Inflammatory macrophage treated with lipopolysaccharide for 1 hour (primary cell): ENCODE measurements at regions not wholly inside any gene's neighbourhood (a gene's known extent, or its start where the extent isn't known, plus 50 kb on each side); places are given as distances from the start of the nearest gene placed in this dataset.

Experiments used
- DNase-seq, 2 donors: peaks; one replicate each; pipeline ENCODE4 v3.0.0-alpha.2; 2020 to 2022

DNA sequence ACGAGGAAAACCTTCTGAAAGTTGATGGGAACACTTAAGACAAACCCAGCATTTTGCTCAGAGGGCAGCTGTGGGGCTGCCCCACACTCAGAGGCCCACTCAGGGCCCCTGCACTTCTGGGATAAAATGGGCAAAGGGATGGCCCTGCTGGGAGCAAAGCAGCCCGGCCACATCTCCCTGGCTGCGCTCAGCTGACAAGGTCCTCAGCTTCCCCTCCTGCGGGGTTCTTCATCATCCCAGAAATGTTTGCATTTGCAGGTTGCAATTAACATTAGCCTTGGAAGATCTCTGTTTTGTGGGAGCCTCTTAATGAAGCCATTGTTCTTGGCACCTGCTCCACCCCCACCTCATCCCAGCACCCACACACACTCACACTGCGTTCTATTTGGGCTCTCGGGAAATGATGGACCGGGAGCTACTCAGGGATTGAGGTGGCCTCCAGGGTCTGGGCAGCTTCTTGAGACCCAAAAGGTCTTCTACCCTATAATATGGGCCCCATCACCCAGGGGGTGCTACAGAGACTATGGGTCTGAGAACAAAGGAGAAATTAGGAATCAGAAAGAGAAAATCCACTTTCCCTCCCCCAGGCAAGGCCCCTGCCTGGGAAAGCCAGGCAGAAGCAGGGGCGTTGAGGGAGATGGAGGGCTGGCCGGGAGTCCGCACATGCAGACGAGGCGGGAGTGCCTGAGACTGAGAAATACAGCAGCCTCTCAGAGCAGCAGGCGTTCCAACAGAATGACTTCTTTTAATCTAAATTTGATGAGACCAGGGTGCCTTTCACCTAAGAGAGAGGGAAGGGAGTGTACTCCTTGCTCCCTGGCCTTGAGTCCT lies 53.7 kb upstream of the RPL38 start:
- DNase-seq: no peak

DNA sequence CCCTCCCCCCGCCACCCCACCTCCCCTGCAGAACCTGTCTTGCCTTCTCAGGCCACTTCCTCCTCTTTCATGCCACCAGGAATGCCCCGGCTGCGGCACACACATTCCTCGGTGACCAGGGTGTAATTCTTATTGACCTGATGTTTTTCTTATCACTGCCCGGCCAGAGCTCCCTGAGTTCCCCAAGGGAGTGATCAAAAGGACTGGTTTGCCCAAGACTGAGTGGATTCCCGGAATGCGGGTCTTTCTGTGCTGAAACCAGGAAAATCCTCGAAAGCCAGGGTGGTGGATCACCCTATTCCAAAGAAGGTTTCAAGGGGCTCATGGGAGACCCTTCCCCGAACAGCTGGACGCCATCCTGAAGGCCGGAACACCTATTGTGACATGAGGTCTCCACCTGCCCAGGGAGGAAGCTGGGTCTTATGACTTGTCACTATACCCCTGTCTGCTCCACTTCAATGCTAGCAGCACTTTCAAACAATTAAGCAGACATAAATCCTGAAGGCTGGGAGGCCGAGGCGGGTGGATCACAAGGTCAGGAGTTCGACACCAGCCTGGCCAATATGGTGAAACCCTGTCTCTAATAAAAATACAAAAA lies 53.0 kb upstream of the RPL38 start:
- no peak for DNase-seq

DNA sequence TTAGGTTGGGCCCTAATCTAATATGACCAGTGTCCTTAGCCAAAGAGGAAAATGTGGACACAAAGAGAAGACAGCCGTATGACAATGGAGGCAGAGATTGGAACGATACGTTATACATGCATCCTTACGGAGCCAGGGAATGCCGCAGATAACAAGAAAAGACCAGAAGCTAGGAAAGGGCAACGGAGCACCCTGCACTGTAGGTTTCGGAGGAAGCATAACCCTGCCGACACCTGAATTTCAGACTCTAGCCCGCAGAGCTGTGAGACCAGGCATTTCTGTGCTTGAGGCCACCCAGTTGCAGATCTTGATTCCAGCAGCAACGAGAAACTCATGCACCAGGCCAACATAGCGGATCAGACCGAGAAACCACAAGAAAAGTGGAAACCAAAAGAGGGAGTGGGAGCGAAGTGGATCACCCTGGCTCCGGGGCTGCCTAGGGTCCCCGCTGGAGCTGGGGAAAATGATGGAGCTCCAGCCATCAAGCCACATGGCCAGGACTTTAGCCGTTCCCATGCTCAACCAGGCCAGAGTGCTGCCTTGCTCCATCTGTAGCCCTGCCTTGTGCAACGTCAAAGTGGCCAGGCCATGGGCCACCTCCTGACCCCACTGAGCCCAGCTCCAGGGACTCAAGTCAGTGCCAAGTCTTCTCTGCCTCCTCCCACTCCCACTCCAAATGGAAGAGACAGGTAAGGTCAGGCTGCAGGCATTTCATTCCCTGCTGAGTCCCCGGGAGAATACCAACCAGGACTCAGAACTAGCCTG lies 51.7 kb upstream of the RPL38 start:
- no peak for DNase-seq

DNA sequence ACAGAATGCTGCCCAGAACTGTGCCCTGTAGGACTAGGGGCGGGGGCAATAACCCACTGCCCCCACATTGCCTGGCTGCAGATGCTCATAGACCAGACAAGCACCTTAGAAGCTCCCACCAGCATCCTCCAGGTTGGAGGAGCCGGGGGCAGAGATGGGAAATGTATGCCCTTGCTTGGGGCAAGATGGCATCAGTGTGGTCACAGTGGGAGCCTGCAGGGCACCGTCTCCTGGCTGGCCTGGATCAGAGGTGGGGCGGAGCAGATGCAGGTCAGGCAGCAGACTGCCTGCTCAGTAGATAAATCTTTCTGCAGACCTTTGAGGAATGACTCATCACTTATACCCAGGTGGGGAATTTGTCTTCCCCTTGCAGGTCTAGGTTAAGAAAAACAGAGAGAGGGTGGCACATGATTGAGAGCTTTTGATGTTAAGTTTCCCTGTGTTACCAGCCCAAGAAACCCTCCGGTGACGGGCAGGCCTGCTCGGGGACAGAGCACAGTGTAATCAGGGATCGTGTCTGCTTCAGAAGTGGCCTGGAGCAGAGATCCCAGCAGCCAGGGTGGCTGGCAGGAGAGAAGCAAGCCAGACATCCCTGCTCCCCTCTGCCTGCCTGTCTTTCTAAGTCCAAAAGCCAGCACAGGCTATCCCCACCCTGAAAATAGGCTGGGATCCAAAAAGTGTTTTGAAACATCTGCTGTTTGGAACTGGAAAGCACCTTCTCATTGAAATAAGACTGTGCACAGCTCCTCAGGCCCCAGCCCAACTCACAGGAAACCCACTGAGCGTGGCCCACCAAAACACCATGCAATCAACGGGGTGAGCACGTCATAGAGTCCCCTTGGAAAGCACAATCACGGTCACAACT lies 50.7 kb upstream of the RPL38 start:
- DNase-seq: no peak

DNA sequence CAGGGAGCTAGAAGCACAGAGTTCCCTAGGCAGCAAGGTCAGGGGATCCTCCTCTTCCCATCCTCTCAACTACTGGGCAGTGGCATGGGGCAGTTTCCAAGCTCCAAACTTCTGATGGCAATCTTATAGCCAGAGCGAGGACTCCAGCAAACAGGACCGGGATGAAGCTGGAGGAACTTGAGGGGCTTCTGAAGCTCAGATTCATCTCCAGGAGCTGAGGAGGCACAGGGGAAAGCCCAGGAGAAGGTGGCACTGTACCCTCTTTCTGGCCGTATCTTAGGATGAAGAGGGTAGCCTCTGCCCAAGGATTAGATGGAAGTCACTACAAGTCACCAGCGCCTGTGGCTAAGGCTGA lies 50.0 kb upstream of the RPL38 start:
- DNase-seq: no peak
